ENCODE measurements at regions not wholly inside any gene's neighbourhood (a gene's known extent, or its start where the extent isn't known, plus 50 kb on each side); places are given as distances from the start of the nearest gene placed in this dataset.
"Not testable (repeated sequence)": the region's sequence is repeated elsewhere in the genome, so short reads cannot be mapped to it uniquely, and the experiment has no call there.

GRCh38 chr1:70778934-70779333 is 268.7 kb downstream of the PTGER3 start:
- no peak for TF ChIP-seq CTCF (IDR thresholded peaks at IDR 0.05; ENCODE audit: borderline replicate concordance, control extremely low read depth, extremely low read depth, insufficient read depth, missing control alignments)

DNA sequence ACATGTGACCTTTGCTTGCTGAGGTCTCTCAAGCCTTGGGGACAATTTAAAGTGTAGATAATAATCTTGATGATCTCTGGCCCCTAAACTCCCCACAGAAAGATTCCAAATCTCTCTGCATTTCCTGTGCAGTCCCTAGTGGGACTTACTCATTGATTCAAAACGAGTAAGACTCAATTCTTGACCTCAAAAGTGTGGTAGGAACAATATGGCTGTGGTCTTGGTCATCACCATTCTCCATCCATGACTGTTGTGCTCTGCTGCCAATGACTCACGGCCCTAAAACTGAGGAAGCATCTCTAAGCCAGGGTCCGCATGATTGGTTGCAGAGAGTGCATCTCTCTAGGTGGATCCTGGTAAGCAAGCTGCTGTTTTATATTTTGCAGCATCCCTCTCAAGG is 268.0 kb downstream of the PTGER3 start:
- in situ Hi-C loops (cut with MboI; ENCODE audit: low sequenced_read_pairs, unreplicated experiment), result no loop called here
- TF ChIP-seq CTCF (IDR thresholded peaks at IDR 0.05; ENCODE audit: borderline replicate concordance, control extremely low read depth, extremely low read depth, insufficient read depth, missing control alignments), result no peak
- no peak for DNase-seq (ENCODE audit: low spot score)

More at GRCh38 chr1:70778934-70779333, 268.7 kb downstream of the PTGER3 start:
- in situ Hi-C loops (cut with MboI; ENCODE audit: low sequenced_read_pairs, unreplicated experiment), result no loop called here
- no peak for DNase-seq (ENCODE audit: low spot score)

DNA sequence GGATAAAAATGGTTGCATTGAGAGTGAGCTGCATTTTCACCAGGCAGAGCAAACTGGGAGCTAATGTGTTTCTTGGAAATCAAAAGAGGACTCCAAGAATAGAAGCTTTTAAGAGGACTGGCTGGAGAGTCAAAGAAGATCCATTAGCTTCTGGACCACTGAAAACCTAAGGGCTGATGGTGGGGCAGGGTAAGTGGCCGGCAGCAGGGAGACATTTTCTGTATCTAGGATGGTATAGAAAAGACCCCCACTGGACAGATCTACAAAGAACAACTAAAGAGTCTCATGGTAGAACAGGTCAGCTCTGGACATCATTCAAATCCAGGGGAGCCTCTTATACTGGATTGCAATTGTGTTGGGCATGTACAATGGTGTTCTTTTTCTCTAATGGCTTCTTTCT is 262.3 kb downstream of the PTGER3 start:
- in situ Hi-C loops (cut with MboI; ENCODE audit: low sequenced_read_pairs, unreplicated experiment), result no loop called here
- DNase-seq (ENCODE audit: low spot score), result no peak
- no peak for TF ChIP-seq CTCF (IDR thresholded peaks at IDR 0.05; ENCODE audit: borderline replicate concordance, control extremely low read depth, extremely low read depth, insufficient read depth, missing control alignments)

DNA sequence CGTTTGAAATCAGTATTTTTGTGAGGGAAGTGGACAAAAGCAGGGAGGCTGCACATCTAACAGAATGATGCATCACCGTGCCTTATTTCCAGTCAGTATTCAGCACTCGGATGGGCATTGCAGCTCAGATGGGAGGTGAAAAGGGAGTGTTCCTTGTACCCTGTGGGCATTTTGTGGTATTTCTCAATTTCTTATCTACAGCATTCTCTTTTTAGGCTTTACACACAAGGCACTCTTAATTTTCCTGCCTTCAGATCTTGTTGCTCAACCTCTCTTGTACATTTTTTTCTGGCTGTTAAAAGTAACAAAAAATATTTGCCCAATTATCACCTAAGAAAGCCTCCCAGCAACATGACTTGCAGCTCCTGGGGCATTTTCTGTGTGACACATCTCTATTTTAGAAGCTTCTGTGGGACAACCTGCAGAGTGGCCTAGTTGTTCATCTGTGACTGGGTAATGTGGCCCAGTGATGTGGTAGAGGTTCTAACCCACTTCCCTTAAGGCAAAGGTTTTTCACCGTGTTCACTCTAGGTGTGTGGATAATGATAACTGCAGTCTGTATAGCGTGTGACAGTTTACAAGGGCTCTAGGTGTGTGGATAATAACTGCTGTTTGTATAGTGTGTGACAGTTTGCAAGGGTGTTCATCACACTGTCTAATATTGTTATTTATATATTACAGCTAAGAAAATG is 257.2 kb downstream of the PTGER3 start:
- DNase-seq (ENCODE audit: low spot score), result no peak
- TF ChIP-seq CTCF (IDR thresholded peaks at IDR 0.05; ENCODE audit: borderline replicate concordance, control extremely low read depth, extremely low read depth, insufficient read depth, missing control alignments), result no peak
- in situ Hi-C loops (cut with MboI; ENCODE audit: low sequenced_read_pairs, unreplicated experiment), result no loop called here

DNA sequence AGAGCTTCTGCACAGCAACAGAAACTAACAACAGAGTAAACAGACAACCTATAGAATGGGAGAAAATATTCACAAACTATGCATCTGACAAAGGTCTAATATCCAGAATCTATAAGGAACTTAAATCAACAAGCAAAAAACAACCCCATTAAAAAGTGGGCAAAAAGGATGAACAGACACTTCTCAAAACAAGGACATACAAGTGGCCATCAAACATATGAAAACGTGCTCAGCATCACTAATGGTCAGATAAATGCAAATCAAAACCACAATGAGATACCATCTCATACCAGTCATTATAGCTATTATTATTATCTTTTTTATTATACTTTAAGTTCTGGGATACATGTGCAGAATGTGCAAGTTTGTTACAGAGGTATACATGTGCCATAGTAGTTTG is 252.6 kb downstream of the PTGER3 start:
- in situ Hi-C loops (cut with MboI; ENCODE audit: low sequenced_read_pairs, unreplicated experiment); DNase-seq (ENCODE audit: low spot score): not testable (repeated sequence)

GRCh38 chr1:70796298-70796697 is 251.3 kb downstream of the PTGER3 start:
- in situ Hi-C loops (cut with MboI; ENCODE audit: low sequenced_read_pairs, unreplicated experiment); DNase-seq (ENCODE audit: low spot score): not testable (repeated sequence)

GRCh38 chr1:70802625-70803024 is 245.0 kb downstream of the PTGER3 start:
- DNase-seq (ENCODE audit: low spot score); in situ Hi-C loops (cut with MboI; ENCODE audit: low sequenced_read_pairs, unreplicated experiment): not testable (repeated sequence)

- no peak for DNase-seq (ENCODE audit: low spot score)
- in situ Hi-C loops (cut with MboI; ENCODE audit: low sequenced_read_pairs, unreplicated experiment), result no loop called here
- TF ChIP-seq CTCF (IDR thresholded peaks at IDR 0.05; ENCODE audit: borderline replicate concordance, control extremely low read depth, extremely low read depth, insufficient read depth, missing control alignments), result no peak
Observed at GRCh38 chr1:70805641-70806040, 242.0 kb downstream of the PTGER3 start.
